ENCODE measurements at regions not wholly inside any gene's neighbourhood (a gene's known extent, or its start where the extent isn't known, plus 50 kb on each side); places are given as distances from the start of the nearest gene placed in this dataset.
"Not testable (repeated sequence)": the region's sequence is repeated elsewhere in the genome, so short reads cannot be mapped to it uniquely, and the experiment has no call there.

GRCh38 chr6:97765461-97765860 lies 482.4 kb upstream of the MMS22L start:
- H3K9me2 ChIP-seq (ENCODE audit: insufficient read depth) = no peaks in the 10 kb centered on the region
- H3K27me3 ChIP-seq (replicated peaks; ENCODE audit: insufficient read depth) = no peaks in the 10 kb centered on the region
- no peaks in the 10 kb centered on the region for H3K79me2 ChIP-seq (ENCODE audit: insufficient read depth)
- in situ Hi-C loops (cut with MboI) = no loop called here
- H3K4me3 ChIP-seq = peak overlapping the region; percentile 34; the same call in 1 of the 2 replicates
- H2AFZ ChIP-seq = peak overlapping the region; percentile 47; the same call in 1 of the 2 replicates
- TF ChIP-seq EZH2phosphoT487 (IDR thresholded peaks at IDR 0.05; ENCODE audit: insufficient read depth, low read depth) (no peak), EZH2 (IDR thresholded peaks at IDR 0.05; ENCODE audit: insufficient read depth, poor library complexity, severe bottlenecking) (no peak)
- no peaks in the 10 kb centered on the region for H3K9me3 ChIP-seq (ENCODE audit: low read depth)
- 3 to 4% methylated on average over 1 of the region's 1 CpG for WGBS, 2 experiments (ENCODE audit: low coverage in 1 of 2, low lambda C conversion rate in 2 of 2, missing lambda C conversion rate in 2 of 2)
- H3F3A ChIP-seq (ENCODE audit: insufficient read depth) = no peaks in the 10 kb centered on the region
- H3K36me3 ChIP-seq (ENCODE audit: low read depth) = no peaks in the 10 kb centered on the region
- H3K9ac ChIP-seq = no peak overlapping the region
- H3K4me1 ChIP-seq (ENCODE audit: insufficient read depth) = peaks cover 16% of the 10 kb centered on the region
- H4K20me1 ChIP-seq (ENCODE audit: insufficient read depth) = no peaks in the 10 kb centered on the region
- H3K27ac ChIP-seq = peak overlapping the region; percentile 29; the same call in 1 of the 2 replicates
- DNase-seq = peak; percentile 74
- H3K4me2 ChIP-seq (ENCODE audit: unreplicated experiment) = peak overlapping the region; percentile 58

- Histone ChIP-seq H3K4me3 (no peak overlapping the region), H3K36me3 (ENCODE audit: low read depth) (no peaks in the 10 kb centered on the region), H4K20me1 (ENCODE audit: insufficient read depth) (no peaks in the 10 kb centered on the region), H3K9me2 (ENCODE audit: insufficient read depth) (no peaks in the 10 kb centered on the region), H2AFZ (no peak overlapping the region), H3K9ac (no peak overlapping the region), H3K27me3 (replicated peaks; ENCODE audit: insufficient read depth) (no peaks in the 10 kb centered on the region), H3K79me2 (ENCODE audit: insufficient read depth) (no peaks in the 10 kb centered on the region), H3K4me1 (ENCODE audit: insufficient read depth) (peaks cover under 1% of the 10 kb centered on the region; the same call in 1 of the 2 replicates), H3K4me2 (ENCODE audit: unreplicated experiment) (no peak overlapping the region), H3K27ac (no peak overlapping the region), H3K9me3 (ENCODE audit: low read depth) (no peaks in the 10 kb centered on the region), H3F3A (ENCODE audit: insufficient read depth) (no peaks in the 10 kb centered on the region)
- WGBS, 2 experiments (ENCODE audit: low coverage in 1 of 2, low lambda C conversion rate in 2 of 2, missing lambda C conversion rate in 2 of 2) = 51 to 54% methylated on average over 2 of the region's 2 CpGs
- DNase-seq = no peak
- in situ Hi-C loops (cut with MboI) = no loop called here
- TF ChIP-seq EZH2phosphoT487 (IDR thresholded peaks at IDR 0.05; ENCODE audit: insufficient read depth, low read depth) (no peak), EZH2 (IDR thresholded peaks at IDR 0.05; ENCODE audit: insufficient read depth, poor library complexity, severe bottlenecking) (no peak)
Observed at GRCh38 chr6:97771372-97771771, 488.4 kb upstream of the MMS22L start.

- Histone ChIP-seq H2AFZ (no peak overlapping the region), H3F3A (ENCODE audit: insufficient read depth) (no peaks in the 10 kb centered on the region), H3K27ac (no peak overlapping the region), H3K9me3 (ENCODE audit: low read depth) (no peaks in the 10 kb centered on the region), H3K4me1 (ENCODE audit: insufficient read depth) (no peaks in the 10 kb centered on the region), H3K9ac (no peak overlapping the region), H3K4me2 (ENCODE audit: unreplicated experiment) (no peak overlapping the region), H3K79me2 (ENCODE audit: insufficient read depth) (no peaks in the 10 kb centered on the region), H3K4me3 (no peak overlapping the region), H3K9me2 (ENCODE audit: insufficient read depth) (no peaks in the 10 kb centered on the region), H4K20me1 (ENCODE audit: insufficient read depth) (no peaks in the 10 kb centered on the region), H3K27me3 (replicated peaks; ENCODE audit: insufficient read depth) (no peaks in the 10 kb centered on the region), H3K36me3 (ENCODE audit: low read depth) (no peaks in the 10 kb centered on the region)
- no peak for TF ChIP-seq EZH2phosphoT487 (IDR thresholded peaks at IDR 0.05; ENCODE audit: insufficient read depth, low read depth)
- TF ChIP-seq EZH2 (IDR thresholded peaks at IDR 0.05; ENCODE audit: insufficient read depth, poor library complexity, severe bottlenecking) = no peak
- no peak for DNase-seq
- in situ Hi-C loops (cut with MboI) = no loop called here
- 61 to 65% methylated on average over 5 of the region's 5 CpGs for WGBS, 2 experiments (ENCODE audit: low coverage in 1 of 2, low lambda C conversion rate in 2 of 2, missing lambda C conversion rate in 2 of 2)
Observed at GRCh38 chr6:97775012-97775411, 492.0 kb upstream of the MMS22L start.

- Histone ChIP-seq H3K4me2 (ENCODE audit: unreplicated experiment) (no peak overlapping the region), H3K4me3 (no peak overlapping the region), H3K9me3 (ENCODE audit: low read depth) (no peaks in the 10 kb centered on the region), H3K4me1 (ENCODE audit: insufficient read depth) (no peaks in the 10 kb centered on the region), H2AFZ (no peak overlapping the region), H3K79me2 (ENCODE audit: insufficient read depth) (no peaks in the 10 kb centered on the region), H3K27me3 (replicated peaks; ENCODE audit: insufficient read depth) (no peaks in the 10 kb centered on the region), H3F3A (ENCODE audit: insufficient read depth) (no peaks in the 10 kb centered on the region), H3K36me3 (ENCODE audit: low read depth) (no peaks in the 10 kb centered on the region), H3K9me2 (ENCODE audit: insufficient read depth) (no peaks in the 10 kb centered on the region), H4K20me1 (ENCODE audit: insufficient read depth) (no peaks in the 10 kb centered on the region), H3K27ac (no peak overlapping the region), H3K9ac (no peak overlapping the region)
- in situ Hi-C loops (cut with MboI) = no loop called here
- 67 to 71% methylated on average over 5 of the region's 5 CpGs for WGBS, 2 experiments (ENCODE audit: low coverage in 1 of 2, low lambda C conversion rate in 2 of 2, missing lambda C conversion rate in 2 of 2)
- DNase-seq = no peak
- no peak for TF ChIP-seq EZH2 (IDR thresholded peaks at IDR 0.05; ENCODE audit: insufficient read depth, poor library complexity, severe bottlenecking)
- TF ChIP-seq EZH2phosphoT487 (IDR thresholded peaks at IDR 0.05; ENCODE audit: insufficient read depth, low read depth) = no peak
Observed at GRCh38 chr6:97778290-97779038, 495.4 kb upstream of the MMS22L start.

GRCh38 chr6:97779039-97779766 lies 496.2 kb upstream of the MMS22L start:
- H3K9ac ChIP-seq; H3K36me3 ChIP-seq (ENCODE audit: low read depth); in situ Hi-C loops (cut with MboI); H3K4me2 ChIP-seq (ENCODE audit: unreplicated experiment); DNase-seq; H2AFZ ChIP-seq; H3K79me2 ChIP-seq (ENCODE audit: insufficient read depth); H3K27me3 ChIP-seq (replicated peaks; ENCODE audit: insufficient read depth); H4K20me1 ChIP-seq (ENCODE audit: insufficient read depth); H3F3A ChIP-seq (ENCODE audit: insufficient read depth); H3K4me1 ChIP-seq (ENCODE audit: insufficient read depth); H3K4me3 ChIP-seq; H3K27ac ChIP-seq; H3K9me2 ChIP-seq (ENCODE audit: insufficient read depth); H3K9me3 ChIP-seq (ENCODE audit: low read depth): not testable (repeated sequence)
- WGBS, 2 experiments (ENCODE audit: low coverage in 1 of 2, low lambda C conversion rate in 2 of 2, missing lambda C conversion rate in 2 of 2) = 71 to 77% methylated on average over 5 to 6 of the region's 6 CpGs

All from GM23248 (cell line).